ENCODE measurements at regions not wholly inside any gene's neighbourhood (a gene's known extent, or its start where the extent isn't known, plus 50 kb on each side); places are given as distances from the start of the nearest gene placed in this dataset.

DNA sequence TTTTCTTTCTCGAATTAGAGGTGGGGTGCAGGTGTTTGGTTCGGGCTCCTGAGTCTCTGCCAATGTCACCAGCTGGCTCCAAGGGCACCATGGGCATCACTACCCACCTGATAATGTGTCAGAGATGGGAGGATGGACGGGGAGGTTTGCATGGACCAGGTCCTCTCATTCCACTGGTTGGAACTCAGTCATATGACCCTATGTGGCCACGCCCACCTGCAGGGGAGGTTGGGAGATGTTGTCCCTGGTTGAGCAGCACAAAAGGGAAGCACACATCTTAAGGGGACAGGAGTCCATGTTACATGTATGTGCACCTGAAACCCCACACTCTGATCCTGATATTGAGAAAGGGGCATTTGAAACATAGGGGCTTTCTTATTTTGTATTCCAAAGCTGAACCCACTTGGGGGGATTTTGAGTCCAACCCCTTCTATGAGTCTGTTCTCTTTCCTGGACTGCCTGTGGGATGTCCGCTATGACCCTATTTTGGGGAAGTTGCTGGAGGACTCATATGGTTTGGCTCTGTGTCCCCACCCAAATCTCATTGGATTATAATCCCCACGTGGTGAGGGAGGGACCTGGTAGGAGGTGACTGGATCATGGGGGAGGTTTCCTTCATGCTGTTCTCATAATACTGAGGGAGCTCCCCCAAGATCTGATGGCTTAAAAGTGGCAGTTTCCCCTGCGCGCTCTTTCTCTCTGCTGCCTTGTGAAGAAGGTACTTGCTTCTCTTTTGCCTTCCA is 66.9 kb upstream of the BAIAP2L1 start:
- Mint-ChIP-seq H3K4me3 (no peak overlapping the region), H3K36me3 (ENCODE audit: low read depth) (no peaks in the 10 kb centered on the region), H3K9me3 (no peaks in the 10 kb centered on the region), H3K4me1 (peaks cover 17% of the 10 kb centered on the region), H3K27ac (no peak overlapping the region), H3K27me3 (ENCODE audit: low read depth) (peaks cover 24% of the 10 kb centered on the region)
- TF ChIP-seq, protein P1, sequence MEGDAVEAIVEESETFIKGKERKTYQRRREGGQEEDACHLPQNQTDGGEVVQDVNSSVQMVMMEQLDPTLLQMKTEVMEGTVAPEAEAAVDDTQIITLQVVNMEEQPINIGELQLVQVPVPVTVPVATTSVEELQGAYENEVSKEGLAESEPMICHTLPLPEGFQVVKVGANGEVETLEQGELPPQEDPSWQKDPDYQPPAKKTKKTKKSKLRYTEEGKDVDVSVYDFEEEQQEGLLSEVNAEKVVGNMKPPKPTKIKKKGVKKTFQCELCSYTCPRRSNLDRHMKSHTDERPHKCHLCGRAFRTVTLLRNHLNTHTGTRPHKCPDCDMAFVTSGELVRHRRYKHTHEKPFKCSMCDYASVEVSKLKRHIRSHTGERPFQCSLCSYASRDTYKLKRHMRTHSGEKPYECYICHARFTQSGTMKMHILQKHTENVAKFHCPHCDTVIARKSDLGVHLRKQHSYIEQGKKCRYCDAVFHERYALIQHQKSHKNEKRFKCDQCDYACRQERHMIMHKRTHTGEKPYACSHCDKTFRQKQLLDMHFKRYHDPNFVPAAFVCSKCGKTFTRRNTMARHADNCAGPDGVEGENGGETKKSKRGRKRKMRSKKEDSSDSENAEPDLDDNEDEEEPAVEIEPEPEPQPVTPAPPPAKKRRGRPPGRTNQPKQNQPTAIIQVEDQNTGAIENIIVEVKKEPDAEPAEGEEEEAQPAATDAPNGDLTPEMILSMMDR (IDR thresholded peaks at IDR 0.05; ENCODE audit: unreplicated experiment in 3 of 3), result no peak

DNA sequence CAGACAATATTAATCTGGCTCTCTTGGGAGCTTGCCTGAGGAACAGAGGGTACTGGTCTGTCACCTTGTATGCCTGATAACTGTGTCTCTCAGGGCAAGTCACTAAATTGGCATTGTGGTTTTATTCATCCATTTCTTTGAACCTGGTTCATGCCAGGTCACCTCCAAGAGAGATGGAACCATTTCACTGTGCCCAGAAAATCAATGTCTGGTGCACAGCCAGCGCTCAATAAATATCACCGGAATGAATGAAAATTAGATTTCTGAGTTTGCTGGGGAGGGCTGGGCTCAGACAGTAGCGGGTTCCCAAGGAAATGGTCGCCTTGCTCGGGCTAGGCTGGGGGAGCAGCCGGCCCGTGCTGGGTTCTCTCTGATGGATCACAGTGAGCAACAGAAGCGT is 64.1 kb upstream of the BAIAP2L1 start:
- peaks cover 9% of the 10 kb centered on the region for H3K27me3 Mint-ChIP-seq (ENCODE audit: low read depth)
- H3K4me3 Mint-ChIP-seq, result no peak overlapping the region
- H3K4me1 Mint-ChIP-seq, result peaks cover 5% of the 10 kb centered on the region
- H3K27ac Mint-ChIP-seq, result no peak overlapping the region
- H3K36me3 Mint-ChIP-seq (ENCODE audit: low read depth), result no peaks in the 10 kb centered on the region
- H3K9me3 Mint-ChIP-seq, result no peaks in the 10 kb centered on the region
- TF ChIP-seq, protein P1 (IDR thresholded peaks at IDR 0.05; ENCODE audit: unreplicated experiment in 3 of 3), result no peak

DNA sequence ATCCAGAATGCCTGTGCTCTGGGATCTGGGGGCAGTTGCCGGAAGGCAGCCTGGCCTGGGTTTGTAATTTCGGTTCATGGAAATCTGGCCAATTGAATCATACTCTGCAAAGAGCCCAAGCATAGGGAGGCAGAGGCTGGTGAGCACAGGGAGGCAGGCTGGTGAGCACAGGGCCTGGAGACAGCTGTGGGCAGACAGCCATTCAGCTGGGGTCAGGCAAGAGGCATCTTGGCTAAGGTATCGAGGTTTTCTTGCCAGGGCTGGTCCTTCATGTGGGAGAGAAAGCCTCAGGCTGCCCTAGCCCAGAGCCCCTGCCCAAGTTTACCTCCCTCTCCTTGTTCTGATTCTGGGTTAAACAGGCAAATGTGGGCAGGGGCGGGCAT is 63.7 kb upstream of the BAIAP2L1 start:
- H3K4me1 Mint-ChIP-seq, result peaks cover 5% of the 10 kb centered on the region
- H3K27ac Mint-ChIP-seq, result peak overlapping the region in 1 of 3 experiments; percentile 61
- peaks cover 7% of the 10 kb centered on the region for H3K27me3 Mint-ChIP-seq (ENCODE audit: low read depth)
- no peaks in the 10 kb centered on the region for H3K36me3 Mint-ChIP-seq (ENCODE audit: low read depth)
- TF ChIP-seq, protein P1 (IDR thresholded peaks at IDR 0.05; ENCODE audit: unreplicated experiment in 3 of 3), result no peak
- no peak overlapping the region for H3K4me3 Mint-ChIP-seq
- no peaks in the 10 kb centered on the region for H3K9me3 Mint-ChIP-seq

DNA sequence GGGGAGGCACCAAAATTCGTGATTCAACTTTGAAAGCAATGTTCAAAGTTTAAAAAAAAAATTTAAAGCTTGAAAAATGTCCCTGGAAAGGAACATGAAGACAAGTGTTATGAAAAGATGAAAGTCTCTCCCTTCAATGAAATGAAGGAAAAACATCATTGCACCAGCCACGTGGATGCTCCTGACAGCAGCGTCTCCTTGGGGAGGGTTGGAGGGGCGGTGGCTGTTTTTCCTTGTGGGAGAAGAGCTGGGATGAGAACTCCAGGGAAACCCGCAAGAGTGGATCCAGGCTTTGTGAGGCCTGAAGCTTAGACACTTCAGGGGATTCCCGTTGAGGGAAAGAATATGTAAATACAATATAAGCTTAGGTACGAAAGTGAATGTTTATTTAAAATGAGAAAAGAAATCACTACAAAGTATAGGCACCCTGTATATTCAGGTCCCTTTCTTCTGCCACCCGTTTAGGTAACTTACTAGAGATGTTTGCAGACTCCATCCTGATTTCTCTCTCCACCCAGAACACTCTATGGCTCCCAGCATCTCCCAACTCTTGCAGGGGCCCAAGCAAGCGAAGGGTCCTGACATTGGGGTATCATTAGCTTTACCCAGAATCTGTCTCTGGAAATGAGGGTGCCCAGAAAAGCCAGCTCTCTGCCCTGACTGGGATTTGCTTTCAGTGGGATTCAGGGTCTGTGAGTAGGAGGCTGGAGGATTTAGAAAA is 63.1 kb upstream of the BAIAP2L1 start:
- H3K27me3 Mint-ChIP-seq (ENCODE audit: low read depth), result peaks cover 7% of the 10 kb centered on the region
- TF ChIP-seq, protein P1 (IDR thresholded peaks at IDR 0.05; ENCODE audit: unreplicated experiment in 3 of 3), result no peak
- peaks cover 5% of the 10 kb centered on the region for H3K4me1 Mint-ChIP-seq
- no peaks in the 10 kb centered on the region for H3K36me3 Mint-ChIP-seq (ENCODE audit: low read depth)
- no peak overlapping the region for H3K4me3 Mint-ChIP-seq
- no peaks in the 10 kb centered on the region for H3K9me3 Mint-ChIP-seq
- H3K27ac Mint-ChIP-seq, result peak overlapping the region in 1 of 3 experiments; percentile 61

DNA sequence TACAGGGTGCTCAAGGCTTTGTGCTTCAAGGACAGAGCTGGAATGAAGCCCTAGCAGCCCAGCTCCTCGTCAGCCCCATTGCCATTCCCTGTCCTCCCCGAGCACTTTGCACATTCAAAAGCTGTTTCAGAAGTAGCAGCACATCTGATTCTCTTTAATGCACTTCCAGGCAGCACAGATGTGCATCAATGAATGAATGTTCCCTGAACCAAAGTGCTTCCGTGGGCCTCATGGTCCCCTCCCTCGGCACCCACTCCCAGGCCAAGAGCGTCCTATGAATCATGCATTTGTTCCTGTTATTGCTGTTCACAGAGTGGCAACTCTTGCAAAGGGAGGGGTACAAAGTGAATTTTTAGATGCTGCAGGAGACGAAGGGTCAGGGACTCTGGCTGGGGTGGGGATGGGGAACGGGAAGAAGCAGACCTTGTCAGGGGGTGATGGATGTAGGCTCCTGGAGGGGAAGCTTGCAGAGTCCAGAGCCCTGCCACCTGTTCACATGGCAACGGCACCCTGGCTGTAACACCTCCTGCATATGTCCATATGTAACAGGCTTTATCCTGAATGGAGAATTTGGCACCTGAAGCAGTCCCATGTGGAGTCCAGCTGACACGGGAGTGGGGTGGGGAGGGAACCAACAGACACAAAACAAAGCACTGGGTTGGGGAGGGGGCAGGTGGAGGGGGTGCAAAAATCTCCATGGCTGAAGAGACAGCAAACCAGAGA is 62.2 kb upstream of the BAIAP2L1 start:
- H3K9me3 Mint-ChIP-seq, result no peaks in the 10 kb centered on the region
- peaks cover 5% of the 10 kb centered on the region for H3K4me1 Mint-ChIP-seq
- H3K36me3 Mint-ChIP-seq (ENCODE audit: low read depth), result no peaks in the 10 kb centered on the region
- no peak overlapping the region for H3K27ac Mint-ChIP-seq
- TF ChIP-seq, protein P1 (IDR thresholded peaks at IDR 0.05; ENCODE audit: unreplicated experiment in 3 of 3), result no peak
- H3K27me3 Mint-ChIP-seq (ENCODE audit: low read depth), result peaks cover 7% of the 10 kb centered on the region
- H3K4me3 Mint-ChIP-seq, result no peak overlapping the region
